ENCODE measurements at regions not wholly inside any gene's neighbourhood (a gene's known extent, or its start where the extent isn't known, plus 50 kb on each side); places are given as distances from the start of the nearest gene placed in this dataset.
"Not testable (repeated sequence)": the region's sequence is repeated elsewhere in the genome, so short reads cannot be mapped to it uniquely, and the experiment has no call there.

DNA sequence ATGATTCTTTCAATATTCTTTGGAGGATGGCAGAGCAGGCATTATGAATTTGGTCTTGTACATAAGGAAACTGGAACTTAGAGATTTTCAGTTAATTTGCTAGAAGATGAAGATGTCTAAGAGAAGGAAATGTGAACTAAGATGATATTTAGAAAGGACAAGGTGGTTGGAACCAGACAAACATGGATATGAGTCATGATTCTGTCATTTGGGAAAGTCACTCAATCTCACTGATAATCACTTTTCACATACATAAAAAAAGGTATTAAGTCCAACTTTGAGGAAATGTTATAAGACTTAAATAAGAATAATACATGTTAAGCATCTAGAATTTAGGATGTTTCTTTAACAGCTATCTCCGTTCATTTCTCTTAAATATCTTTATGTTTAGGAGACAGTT, 315.1 kb upstream of the COX7C start:
- not testable (repeated sequence) for TF ChIP-seq POLR2A (IDR thresholded peaks at IDR 0.05); POLR2AphosphoS5 (IDR thresholded peaks at IDR 0.05); EP300 (IDR thresholded peaks at IDR 0.05; ENCODE audit: low read depth)

All from transverse colon (tissue), 3 donors.